ENCODE measurements at regions not wholly inside any gene's neighbourhood (a gene's known extent, or its start where the extent isn't known, plus 50 kb on each side); places are given as distances from the start of the nearest gene placed in this dataset.

GRCh38 chr6:3520281-3521230 lies 63.7 kb upstream of the SLC22A23 start:
- peaks cover 6% of the 10 kb centered on the region for H3K4me1 ChIP-seq (ENCODE audit: low read depth)
- no peak for TF ChIP-seq CTCF (IDR thresholded peaks at IDR 0.05; ENCODE audit: low read depth, low read length)
- no peak overlapping the region for H3K27ac ChIP-seq
- H3K27me3 ChIP-seq: no peaks in the 10 kb centered on the region
- H3K4me3 ChIP-seq: no peak overlapping the region
- H3K36me3 ChIP-seq: no peaks in the 10 kb centered on the region
- no peaks in the 10 kb centered on the region for H3K9me3 ChIP-seq (ENCODE audit: low read depth)
- DNase-seq (ENCODE audit: low read depth in 1 of 2, low spot score in 1 of 2): peak in 1 of 2 donors; percentile 46

GRCh38 chr6:3518356-3519190 lies 61.7 kb upstream of the SLC22A23 start:
- TF ChIP-seq CTCF (IDR thresholded peaks at IDR 0.05; ENCODE audit: low read depth, low read length): no peak
- Histone ChIP-seq H3K4me1 (ENCODE audit: low read depth) (peaks cover 4% of the 10 kb centered on the region), H3K27me3 (no peaks in the 10 kb centered on the region), H3K27ac (no peak overlapping the region), H3K36me3 (no peaks in the 10 kb centered on the region), H3K9me3 (ENCODE audit: low read depth) (no peaks in the 10 kb centered on the region), H3K4me3 (no peak overlapping the region)
- DNase-seq (ENCODE audit: low read depth in 1 of 2, low spot score in 1 of 2): peak in 1 of 2 donors; percentile 77

- peak in 1 of 2 donors; percentile 93 for DNase-seq (ENCODE audit: low read depth in 1 of 2, low spot score in 1 of 2)
- no peak overlapping the region for H3K4me3 ChIP-seq
- H3K27ac ChIP-seq: no peak overlapping the region
Observed at GRCh38 chr6:3517350-3517749, 60.5 kb upstream of the SLC22A23 start.

GRCh38 chr6:3516092-3516491 lies 59.2 kb upstream of the SLC22A23 start:
- no peak for TF ChIP-seq CTCF (IDR thresholded peaks at IDR 0.05; ENCODE audit: low read depth, low read length)
- no peaks in the 10 kb centered on the region for H3K36me3 ChIP-seq

More at GRCh38 chr6:3517350-3517749, 60.5 kb upstream of the SLC22A23 start:
- no peaks in the 10 kb centered on the region for H3K9me3 ChIP-seq (ENCODE audit: low read depth)
- TF ChIP-seq CTCF (IDR thresholded peaks at IDR 0.05; ENCODE audit: low read depth, low read length): no peak
- no peaks in the 10 kb centered on the region for H3K36me3 ChIP-seq
- H3K4me1 ChIP-seq (ENCODE audit: low read depth): peaks cover 3% of the 10 kb centered on the region
- H3K27me3 ChIP-seq: no peaks in the 10 kb centered on the region

GRCh38 chr6:3515669-3516068 lies 58.8 kb upstream of the SLC22A23 start:
- H3K27ac ChIP-seq: no peak overlapping the region
- no peak for TF ChIP-seq CTCF (IDR thresholded peaks at IDR 0.05; ENCODE audit: low read depth, low read length)

More at GRCh38 chr6:3516092-3516491, 59.2 kb upstream of the SLC22A23 start:
- Histone ChIP-seq H3K4me1 (ENCODE audit: low read depth) (peaks cover 7% of the 10 kb centered on the region), H3K27me3 (no peaks in the 10 kb centered on the region), H3K9me3 (ENCODE audit: low read depth) (no peaks in the 10 kb centered on the region), H3K27ac (no peak overlapping the region), H3K4me3 (no peak overlapping the region)
- DNase-seq (ENCODE audit: low read depth in 1 of 2, low spot score in 1 of 2): no peak

More at GRCh38 chr6:3515669-3516068, 58.8 kb upstream of the SLC22A23 start:
- Histone ChIP-seq H3K36me3 (no peaks in the 10 kb centered on the region), H3K4me1 (ENCODE audit: low read depth) (peaks cover 7% of the 10 kb centered on the region), H3K4me3 (no peak overlapping the region), H3K27me3 (no peaks in the 10 kb centered on the region), H3K9me3 (ENCODE audit: low read depth) (no peaks in the 10 kb centered on the region)
- no peak for DNase-seq (ENCODE audit: low read depth in 1 of 2, low spot score in 1 of 2)
